Smooth muscle cell (in vitro differentiated cells): ENCODE measurements at regions not wholly inside any gene's neighbourhood (a gene's known extent, or its start where the extent isn't known, plus 50 kb on each side); places are given as distances from the start of the nearest gene placed in this dataset.

Source experiments
- DNase-seq: peaks from one replicate; lab custom pipeline; 2025; ENCODE audit not compliant: unreplicated experiment; lab: John Stamatoyannopoulos, UW
- H2AFZ ChIP-seq: fragments of 200-600 bp; sonication (generic); 2 replicates; pipeline ENCODE4 v1.6.0; 2016; ENCODE audit warnings: antibody characterized with exemption, low read depth, mild to moderate bottlenecking
- H3F3A ChIP-seq: fragments of 200-600 bp; sonication (generic); 2 replicates; pipeline ENCODE4 v1.6.0; 2017; ENCODE audit warnings: antibody characterized with exemption, low read depth
- H3K27ac ChIP-seq: fragments of 200-600 bp; sonication (generic); 2 replicates; pipeline ENCODE4 v1.5.1; 2016; ENCODE audit warnings: low read depth, mild to moderate bottlenecking
- H3K27me3 ChIP-seq: fragments of 200-600 bp; sonication (generic); 2 replicates; pipeline ENCODE4 v1.6.1; 2016; ENCODE audit warnings: low read depth, mild to moderate bottlenecking
- H3K36me3 ChIP-seq: fragments of 200-600 bp; sonication (generic); 2 replicates; pipeline ENCODE4 v1.5.1; 2016; ENCODE audit warnings: low read depth
- H3K4me1 ChIP-seq: fragments of 200-600 bp; sonication (generic); 2 replicates; pipeline ENCODE4 v1.5.1; 2016; ENCODE audit warnings: low read depth
- H3K4me2 ChIP-seq: fragments of 200-600 bp; sonication (generic); 2 replicates; pipeline ENCODE4 v1.6.0; 2016; ENCODE audit warnings: mild to moderate bottlenecking
- H3K4me3 ChIP-seq: fragments of 200-600 bp; sonication (generic); 2 replicates; pipeline ENCODE4 v1.5.1; 2016; ENCODE audit warnings: mild to moderate bottlenecking
- H3K79me2 ChIP-seq: fragments of 200-600 bp; sonication (generic); 2 replicates; pipeline ENCODE4 v1.6.0; 2016; ENCODE audit warnings: low read depth, mild to moderate bottlenecking
- H3K9ac ChIP-seq: fragments of 200-600 bp; sonication (generic); 2 replicates; pipeline ENCODE4 v1.6.0; 2016; ENCODE audit warnings: low read depth
- H3K9me3 ChIP-seq: fragments of 200-600 bp; sonication (generic); replicated peaks from 2 replicates; pipeline ENCODE4 v1.5.1; 2016; ENCODE audit warnings: low read depth
- H4K20me1 ChIP-seq: fragments of 200-600 bp; sonication (generic); 2 replicates; pipeline ENCODE4 v1.6.0; 2016; ENCODE audit warnings: low read depth
- CTCF ChIP-seq: fragments of 200-600 bp; sonication (generic); IDR thresholded peaks from 2 replicates; pipeline ENCODE4 v1.5.1; 2017; ENCODE audit warnings: borderline replicate concordance, mild to moderate bottlenecking, antibody characterized with exemption; ENCODE audit not compliant: insufficient read depth, poor library complexity, severe bottlenecking
- WGBS: methylation state at CpG from one replicate; pipeline ENCODE4 v1.1.7; 2016; ENCODE audit warnings: low lambda C conversion rate; 5-methylcytosine and 5-hydroxymethylcytosine counted together

- WGBS = 90% methylated on average over 5 of the region's 5 CpGs
- Histone ChIP-seq H3K9me3 (no peaks in the 10 kb centered on the region), H4K20me1 (no peaks in the 10 kb centered on the region), H2AFZ (no peak overlapping the region), H3K79me2 (no peaks in the 10 kb centered on the region), H3F3A (no peaks in the 10 kb centered on the region), H3K36me3 (no peaks in the 10 kb centered on the region), H3K4me1 (no peaks in the 10 kb centered on the region), H3K4me3 (no peak overlapping the region), H3K27me3 (no peaks in the 10 kb centered on the region), H3K4me2 (no peak overlapping the region), H3K27ac (no peak overlapping the region), H3K9ac (no peak overlapping the region)
- DNase-seq = no peak
- no peak for TF ChIP-seq CTCF
These were observed 333.0 kb upstream of the SLC14A2 start for GRCh38 chr18:45282101-45282812.

- no peak overlapping the region for H3K4me2 ChIP-seq
- H3K36me3 ChIP-seq = no peaks in the 10 kb centered on the region
- H3K4me1 ChIP-seq = no peaks in the 10 kb centered on the region
- no peak overlapping the region for H3K4me3 ChIP-seq
- DNase-seq = no peak
- no peak overlapping the region for H3K27ac ChIP-seq
- H3K9ac ChIP-seq = no peak overlapping the region
- no peak for TF ChIP-seq CTCF
- H3K9me3 ChIP-seq = no peaks in the 10 kb centered on the region
- WGBS = 98% methylated on average over 2 of the region's 2 CpGs
- no peaks in the 10 kb centered on the region for H3K79me2 ChIP-seq
- no peak overlapping the region for H2AFZ ChIP-seq
- H3F3A ChIP-seq = no peaks in the 10 kb centered on the region
- no peaks in the 10 kb centered on the region for H4K20me1 ChIP-seq
- no peaks in the 10 kb centered on the region for H3K27me3 ChIP-seq
These were observed 331.1 kb upstream of the SLC14A2 start for GRCh38 chr18:45284174-45284573.

- no peak overlapping the region for H3K9ac ChIP-seq
- H3K27me3 ChIP-seq = no peaks in the 10 kb centered on the region
- H3F3A ChIP-seq = no peaks in the 10 kb centered on the region
- TF ChIP-seq CTCF = no peak
- no peaks in the 10 kb centered on the region for H3K4me1 ChIP-seq
- H4K20me1 ChIP-seq = no peaks in the 10 kb centered on the region
- H3K79me2 ChIP-seq = no peaks in the 10 kb centered on the region
- no peaks in the 10 kb centered on the region for H3K9me3 ChIP-seq
- no peak overlapping the region for H2AFZ ChIP-seq
- DNase-seq = no peak
- H3K36me3 ChIP-seq = no peaks in the 10 kb centered on the region
- no peak overlapping the region for H3K4me2 ChIP-seq
- H3K27ac ChIP-seq = no peak overlapping the region
- H3K4me3 ChIP-seq = no peak overlapping the region
These were observed 330.4 kb upstream of the SLC14A2 start for GRCh38 chr18:45284851-45285250.

- Histone ChIP-seq H4K20me1 (no peaks in the 10 kb centered on the region), H3K9ac (no peak overlapping the region), H3K4me1 (no peaks in the 10 kb centered on the region), H2AFZ (no peak overlapping the region), H3K27ac (no peak overlapping the region), H3K79me2 (no peaks in the 10 kb centered on the region), H3K4me2 (no peak overlapping the region), H3K27me3 (no peaks in the 10 kb centered on the region), H3K36me3 (no peaks in the 10 kb centered on the region), H3K9me3 (no peaks in the 10 kb centered on the region), H3F3A (no peaks in the 10 kb centered on the region), H3K4me3 (no peak overlapping the region)
- TF ChIP-seq CTCF = no peak
- DNase-seq = no peak
- WGBS = 95% methylated on average over 10 of the region's 10 CpGs
These were observed 330.0 kb upstream of the SLC14A2 start for GRCh38 chr18:45285251-45285650.
